ENCODE measurements at regions not wholly inside any gene's neighbourhood (a gene's known extent, or its start where the extent isn't known, plus 50 kb on each side); places are given as distances from the start of the nearest gene placed in this dataset.

DNA sequence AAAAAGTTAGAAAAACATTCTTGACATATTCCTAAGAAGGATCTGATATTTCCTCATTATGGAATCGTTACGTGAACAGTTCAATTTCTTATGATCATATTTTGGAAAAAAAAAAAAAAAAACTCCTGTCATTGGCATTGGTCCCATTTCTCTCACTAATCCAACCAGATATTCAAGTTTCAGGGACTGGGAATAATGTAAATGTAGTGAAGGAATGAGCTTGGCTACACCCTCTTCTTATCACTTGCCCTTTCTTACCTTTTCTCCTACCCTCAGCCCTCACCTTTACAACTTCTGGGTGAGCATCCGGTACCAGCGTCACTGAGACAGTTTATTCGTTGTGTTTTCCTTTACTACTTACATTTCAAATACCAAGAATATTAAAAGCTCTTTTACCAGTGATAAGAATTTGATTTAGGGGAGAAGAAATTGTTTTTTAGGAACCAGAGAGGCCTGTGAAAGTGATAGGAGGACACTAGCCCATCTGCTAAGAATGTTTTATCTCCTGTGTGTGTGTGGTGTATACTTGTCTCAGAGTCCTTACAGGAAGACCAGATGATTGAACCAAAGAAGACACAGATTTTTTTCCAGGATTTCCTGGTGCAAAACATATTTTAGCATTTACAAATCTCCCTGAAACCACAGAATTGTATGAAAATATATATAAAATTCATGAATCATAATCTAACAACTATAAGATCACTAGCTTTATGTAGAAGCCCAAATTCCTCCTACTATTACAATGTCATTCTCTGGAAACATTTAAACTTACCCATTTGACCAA, 946.7 kb downstream of the ZPLD1 start:
- Histone ChIP-seq H3K4me1 (ENCODE audit: control insufficient read depth in 3 of 3, insufficient read depth in 3 of 3, low read length in 3 of 3) (no peaks in the 10 kb centered on the region), H3K9me3 (ENCODE audit: control insufficient read depth in 3 of 3, low read length in 3 of 3) (no peaks in the 10 kb centered on the region), H3K27ac (ENCODE audit: low read depth, low read length) (no peak overlapping the region), H3K4me3 (ENCODE audit: low read length in 3 of 3) (no peak overlapping the region), H3K36me3 (ENCODE audit: control insufficient read depth in 3 of 3, insufficient read depth in 3 of 3, low read length in 3 of 3) (no peaks in the 10 kb centered on the region), H3K9ac (ENCODE audit: low read depth in 1 of 3, low read length in 3 of 3) (no peak overlapping the region), H3K27me3 (ENCODE audit: control insufficient read depth in 3 of 3, insufficient read depth in 3 of 3, low read length in 3 of 3) (no peaks in the 10 kb centered on the region)

DNA sequence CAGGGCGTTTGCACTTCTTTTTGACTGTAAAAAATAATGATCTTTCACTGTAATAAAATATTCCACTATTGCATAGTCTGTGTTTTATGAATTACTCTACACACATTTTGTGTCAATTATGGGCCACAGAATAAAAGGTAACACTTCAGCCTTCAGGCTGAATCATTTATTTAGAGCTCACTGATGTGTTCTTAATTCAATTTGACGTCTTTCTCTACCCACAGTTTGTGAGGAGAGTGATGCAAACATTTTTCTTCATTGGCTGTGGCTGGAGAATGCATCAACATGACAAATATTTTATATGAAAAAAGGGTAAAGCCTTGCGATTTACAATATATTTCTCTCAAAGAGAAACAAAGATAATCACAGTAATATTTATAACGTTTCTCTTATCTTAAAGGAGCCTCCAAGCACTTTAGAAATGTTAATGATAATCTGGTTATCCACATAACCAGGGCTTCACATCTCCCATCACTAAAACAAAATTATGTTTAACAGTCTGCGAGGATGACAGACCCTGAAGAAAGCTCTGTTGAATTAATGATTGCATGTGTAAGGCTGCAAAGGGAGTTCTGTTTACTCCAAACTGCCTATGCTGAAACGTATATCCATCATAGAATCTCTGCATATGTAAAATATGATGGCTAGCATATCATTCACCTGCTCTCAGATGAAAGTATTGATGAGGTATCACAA, 951.3 kb downstream of the ZPLD1 start:
- Histone ChIP-seq H3K4me3 (ENCODE audit: low read length in 3 of 3) (no peak overlapping the region), H3K36me3 (ENCODE audit: control insufficient read depth in 3 of 3, insufficient read depth in 3 of 3, low read length in 3 of 3) (no peaks in the 10 kb centered on the region), H3K27me3 (ENCODE audit: control insufficient read depth in 3 of 3, insufficient read depth in 3 of 3, low read length in 3 of 3) (no peaks in the 10 kb centered on the region), H3K4me1 (ENCODE audit: control insufficient read depth in 3 of 3, insufficient read depth in 3 of 3, low read length in 3 of 3) (no peaks in the 10 kb centered on the region), H3K9ac (ENCODE audit: low read depth in 1 of 3, low read length in 3 of 3) (no peak overlapping the region), H3K9me3 (ENCODE audit: control insufficient read depth in 3 of 3, low read length in 3 of 3) (no peaks in the 10 kb centered on the region), H3K27ac (ENCODE audit: low read depth, low read length) (no peak overlapping the region)

DNA sequence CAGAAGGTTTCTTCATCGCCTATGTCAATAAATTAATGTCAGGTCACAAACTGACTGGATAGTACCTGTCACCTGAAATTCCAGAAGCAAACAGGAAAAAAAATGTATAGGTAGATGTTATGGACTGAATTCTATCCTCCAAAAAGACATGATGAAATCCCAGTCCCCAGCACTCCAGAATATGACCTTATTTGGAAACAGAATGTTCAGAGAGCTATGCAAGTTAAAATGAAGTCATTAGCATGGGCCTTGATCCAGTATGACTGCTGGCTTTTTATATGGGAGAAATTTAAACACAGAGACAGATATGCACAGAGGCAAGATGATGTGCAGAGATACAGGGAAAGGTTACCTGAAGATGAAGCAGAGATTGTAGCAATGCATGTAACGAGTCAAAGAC, 953.4 kb downstream of the ZPLD1 start:
- H3K4me1 ChIP-seq (ENCODE audit: control insufficient read depth in 3 of 3, insufficient read depth in 3 of 3, low read length in 3 of 3), result no peaks in the 10 kb centered on the region
- no peaks in the 10 kb centered on the region for H3K36me3 ChIP-seq (ENCODE audit: control insufficient read depth in 3 of 3, insufficient read depth in 3 of 3, low read length in 3 of 3)
- H3K27ac ChIP-seq (ENCODE audit: low read depth, low read length), result no peak overlapping the region
- no peaks in the 10 kb centered on the region for H3K27me3 ChIP-seq (ENCODE audit: control insufficient read depth in 3 of 3, insufficient read depth in 3 of 3, low read length in 3 of 3)
- H3K4me3 ChIP-seq (ENCODE audit: low read length in 3 of 3), result no peak overlapping the region
- H3K9me3 ChIP-seq (ENCODE audit: control insufficient read depth in 3 of 3, low read length in 3 of 3), result no peaks in the 10 kb centered on the region
- no peak overlapping the region for H3K9ac ChIP-seq (ENCODE audit: low read depth in 1 of 3, low read length in 3 of 3)

DNA sequence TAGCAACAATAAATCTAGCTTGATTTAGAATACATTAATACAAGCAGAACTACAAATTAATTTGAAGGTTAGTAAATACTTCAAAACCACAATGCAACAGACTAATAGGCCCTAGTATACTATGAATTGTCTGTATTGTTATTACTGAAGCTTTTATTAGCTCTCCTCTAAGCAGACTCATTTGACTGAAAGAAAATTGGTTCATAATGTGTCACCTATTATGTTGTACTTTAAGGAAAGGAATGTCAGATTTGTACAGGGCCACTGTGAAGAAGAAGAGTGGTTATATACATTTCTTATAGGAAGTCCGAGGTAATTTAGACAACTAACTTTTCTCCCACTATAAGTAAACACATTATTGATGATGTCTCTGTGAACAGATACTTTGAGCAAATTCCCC, 954.5 kb downstream of the ZPLD1 start:
- H3K27me3 ChIP-seq (ENCODE audit: control insufficient read depth in 3 of 3, insufficient read depth in 3 of 3, low read length in 3 of 3), result no peaks in the 10 kb centered on the region
- no peak overlapping the region for H3K9ac ChIP-seq (ENCODE audit: low read depth in 1 of 3, low read length in 3 of 3)
- H3K27ac ChIP-seq (ENCODE audit: low read depth, low read length), result no peak overlapping the region
- H3K4me3 ChIP-seq (ENCODE audit: low read length in 3 of 3), result no peak overlapping the region
- no peaks in the 10 kb centered on the region for H3K9me3 ChIP-seq (ENCODE audit: control insufficient read depth in 3 of 3, low read length in 3 of 3)
- no peaks in the 10 kb centered on the region for H3K36me3 ChIP-seq (ENCODE audit: control insufficient read depth in 3 of 3, insufficient read depth in 3 of 3, low read length in 3 of 3)
- no peaks in the 10 kb centered on the region for H3K4me1 ChIP-seq (ENCODE audit: control insufficient read depth in 3 of 3, insufficient read depth in 3 of 3, low read length in 3 of 3)

GRCh38 chr3:103393395-103394186, 958.8 kb downstream of the ZPLD1 start:
- Histone ChIP-seq H3K9ac (ENCODE audit: low read depth in 1 of 3, low read length in 3 of 3) (no peak overlapping the region), H3K4me3 (ENCODE audit: low read length in 3 of 3) (no peak overlapping the region), H3K9me3 (ENCODE audit: control insufficient read depth in 3 of 3, low read length in 3 of 3) (no peaks in the 10 kb centered on the region), H3K27me3 (ENCODE audit: control insufficient read depth in 3 of 3, insufficient read depth in 3 of 3, low read length in 3 of 3) (no peaks in the 10 kb centered on the region), H3K36me3 (ENCODE audit: control insufficient read depth in 3 of 3, insufficient read depth in 3 of 3, low read length in 3 of 3) (no peaks in the 10 kb centered on the region), H3K27ac (ENCODE audit: low read depth, low read length) (no peak overlapping the region), H3K4me1 (ENCODE audit: control insufficient read depth in 3 of 3, insufficient read depth in 3 of 3, low read length in 3 of 3) (no peaks in the 10 kb centered on the region)

DNA sequence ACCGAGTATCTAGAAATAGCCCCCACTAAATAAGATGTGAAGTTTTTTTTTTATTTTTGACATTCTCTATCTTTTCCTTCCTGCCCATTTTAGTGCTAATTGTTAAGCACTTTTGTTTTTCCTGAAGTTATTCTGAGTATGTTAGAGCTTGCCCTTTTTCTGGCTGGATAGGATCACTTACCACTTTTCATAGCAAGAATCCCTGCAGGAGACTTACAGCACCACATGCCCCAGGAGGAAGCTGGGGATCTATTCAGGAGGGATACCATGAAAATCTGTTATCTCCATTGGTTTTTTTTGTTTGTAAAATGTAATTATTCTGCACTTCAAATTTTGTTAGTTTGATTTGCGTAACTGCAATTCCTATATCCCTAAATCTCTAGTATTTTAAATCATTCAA, 968.4 kb downstream of the ZPLD1 start:
- no peaks in the 10 kb centered on the region for H3K9me3 ChIP-seq (ENCODE audit: control insufficient read depth in 3 of 3, low read length in 3 of 3)
- H3K36me3 ChIP-seq (ENCODE audit: control insufficient read depth in 3 of 3, insufficient read depth in 3 of 3, low read length in 3 of 3), result no peaks in the 10 kb centered on the region
- no peak overlapping the region for H3K9ac ChIP-seq (ENCODE audit: low read depth in 1 of 3, low read length in 3 of 3)
- no peaks in the 10 kb centered on the region for H3K27me3 ChIP-seq (ENCODE audit: control insufficient read depth in 3 of 3, insufficient read depth in 3 of 3, low read length in 3 of 3)
- no peak overlapping the region for H3K4me3 ChIP-seq (ENCODE audit: low read length in 3 of 3)
- H3K27ac ChIP-seq (ENCODE audit: low read depth, low read length), result no peak overlapping the region
- H3K4me1 ChIP-seq (ENCODE audit: control insufficient read depth in 3 of 3, insufficient read depth in 3 of 3, low read length in 3 of 3), result no peaks in the 10 kb centered on the region

- no peaks in the 10 kb centered on the region for H3K9me3 ChIP-seq (ENCODE audit: control insufficient read depth in 3 of 3, low read length in 3 of 3)
- H3K27ac ChIP-seq (ENCODE audit: low read depth, low read length), result no peak overlapping the region
- no peaks in the 10 kb centered on the region for H3K4me1 ChIP-seq (ENCODE audit: control insufficient read depth in 3 of 3, insufficient read depth in 3 of 3, low read length in 3 of 3)
- no peaks in the 10 kb centered on the region for H3K36me3 ChIP-seq (ENCODE audit: control insufficient read depth in 3 of 3, insufficient read depth in 3 of 3, low read length in 3 of 3)
- H3K9ac ChIP-seq (ENCODE audit: low read depth in 1 of 3, low read length in 3 of 3), result no peak overlapping the region
- no peaks in the 10 kb centered on the region for H3K27me3 ChIP-seq (ENCODE audit: control insufficient read depth in 3 of 3, insufficient read depth in 3 of 3, low read length in 3 of 3)
- no peak overlapping the region for H3K4me3 ChIP-seq (ENCODE audit: low read length in 3 of 3)
Measured at GRCh38 chr3:103406320-103406850, 971.6 kb downstream of the ZPLD1 start.

GRCh38 chr3:103410231-103410630, 975.4 kb downstream of the ZPLD1 start:
- H3K9ac ChIP-seq (ENCODE audit: low read depth in 1 of 3, low read length in 3 of 3), result no peak overlapping the region
- no peaks in the 10 kb centered on the region for H3K9me3 ChIP-seq (ENCODE audit: control insufficient read depth in 3 of 3, low read length in 3 of 3)
- no peaks in the 10 kb centered on the region for H3K4me1 ChIP-seq (ENCODE audit: control insufficient read depth in 3 of 3, insufficient read depth in 3 of 3, low read length in 3 of 3)
- no peaks in the 10 kb centered on the region for H3K27me3 ChIP-seq (ENCODE audit: control insufficient read depth in 3 of 3, insufficient read depth in 3 of 3, low read length in 3 of 3)
- no peak overlapping the region for H3K4me3 ChIP-seq (ENCODE audit: low read length in 3 of 3)
- no peaks in the 10 kb centered on the region for H3K36me3 ChIP-seq (ENCODE audit: control insufficient read depth in 3 of 3, insufficient read depth in 3 of 3, low read length in 3 of 3)
- no peak overlapping the region for H3K27ac ChIP-seq (ENCODE audit: low read depth, low read length)

DNA sequence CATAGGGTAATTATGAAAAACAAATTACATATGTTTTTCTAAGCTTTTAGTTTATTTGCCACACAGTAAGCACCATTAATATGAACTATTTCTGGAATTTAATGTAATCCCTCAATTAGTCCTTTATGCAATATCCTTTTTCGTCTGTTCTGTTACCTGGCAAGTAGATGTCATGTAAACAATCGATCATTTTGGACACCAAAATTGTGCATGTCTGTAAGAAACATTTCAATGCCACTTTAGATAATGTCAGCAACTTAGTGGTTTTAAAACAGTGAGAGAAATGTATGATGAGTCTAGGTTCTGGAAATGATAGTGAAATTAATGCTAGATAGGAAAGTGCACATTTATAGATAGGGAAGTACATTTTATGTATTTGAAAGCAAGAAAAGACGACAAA, 986.6 kb downstream of the ZPLD1 start:
- Histone ChIP-seq H3K27ac (ENCODE audit: low read depth, low read length) (no peak overlapping the region), H3K9ac (ENCODE audit: low read depth in 1 of 3, low read length in 3 of 3) (no peak overlapping the region), H3K36me3 (ENCODE audit: control insufficient read depth in 3 of 3, insufficient read depth in 3 of 3, low read length in 3 of 3) (no peaks in the 10 kb centered on the region), H3K4me3 (ENCODE audit: low read length in 3 of 3) (no peak overlapping the region), H3K4me1 (ENCODE audit: control insufficient read depth in 3 of 3, insufficient read depth in 3 of 3, low read length in 3 of 3) (no peaks in the 10 kb centered on the region), H3K27me3 (ENCODE audit: control insufficient read depth in 3 of 3, insufficient read depth in 3 of 3, low read length in 3 of 3) (no peaks in the 10 kb centered on the region), H3K9me3 (ENCODE audit: control insufficient read depth in 3 of 3, low read length in 3 of 3) (peaks cover 0 to 2% (median 0%) of the 10 kb centered on the region in 3 donors)

- H3K9me3 ChIP-seq (ENCODE audit: control insufficient read depth in 3 of 3, low read length in 3 of 3), result no peaks in the 10 kb centered on the region
- no peak overlapping the region for H3K4me3 ChIP-seq (ENCODE audit: low read length in 3 of 3)
- no peaks in the 10 kb centered on the region for H3K36me3 ChIP-seq (ENCODE audit: control insufficient read depth in 3 of 3, insufficient read depth in 3 of 3, low read length in 3 of 3)
- no peak overlapping the region for H3K9ac ChIP-seq (ENCODE audit: low read depth in 1 of 3, low read length in 3 of 3)
- no peak overlapping the region for H3K27ac ChIP-seq (ENCODE audit: low read depth, low read length)
- no peaks in the 10 kb centered on the region for H3K4me1 ChIP-seq (ENCODE audit: control insufficient read depth in 3 of 3, insufficient read depth in 3 of 3, low read length in 3 of 3)
- no peaks in the 10 kb centered on the region for H3K27me3 ChIP-seq (ENCODE audit: control insufficient read depth in 3 of 3, insufficient read depth in 3 of 3, low read length in 3 of 3)
Measured at GRCh38 chr3:103437883-103438282, 1003.1 kb downstream of the ZPLD1 start.

All from skeletal muscle tissue (tissue), 3 donors.